PC-3 (cell line): ENCODE measurements at regions not wholly inside any gene's neighbourhood (a gene's known extent, or its start where the extent isn't known, plus 50 kb on each side); places are given as distances from the start of the nearest gene placed in this dataset.

Experiments used
- EZH2 ChIP-seq: fragments of 300-600 bp; sonication (generic); IDR thresholded peaks from one replicate; pipeline ENCODE4 v1.6.1; 2017; ENCODE audit warnings: antibody characterized with exemption, mild to moderate bottlenecking, low read length; ENCODE audit not compliant: unreplicated experiment
- EZH2phosphoT487 ChIP-seq: fragments of 300-600 bp; sonication (generic); IDR thresholded peaks from 2 replicates; pipeline ENCODE4 v1.6.1; 2018; ENCODE audit warnings: mild to moderate bottlenecking, antibody characterized with exemption, low read length, borderline replicate concordance
- TF ChIP-seq, protein P1 (sequence below): fragments of 300-600 bp; sonication (generic); conservative IDR thresholded peaks from 2 replicates; pipeline ENCODE4 v1.5.1; 2017; ENCODE audit warnings: antibody characterized with exemption, low read depth, mild to moderate bottlenecking, low read length

DNA sequence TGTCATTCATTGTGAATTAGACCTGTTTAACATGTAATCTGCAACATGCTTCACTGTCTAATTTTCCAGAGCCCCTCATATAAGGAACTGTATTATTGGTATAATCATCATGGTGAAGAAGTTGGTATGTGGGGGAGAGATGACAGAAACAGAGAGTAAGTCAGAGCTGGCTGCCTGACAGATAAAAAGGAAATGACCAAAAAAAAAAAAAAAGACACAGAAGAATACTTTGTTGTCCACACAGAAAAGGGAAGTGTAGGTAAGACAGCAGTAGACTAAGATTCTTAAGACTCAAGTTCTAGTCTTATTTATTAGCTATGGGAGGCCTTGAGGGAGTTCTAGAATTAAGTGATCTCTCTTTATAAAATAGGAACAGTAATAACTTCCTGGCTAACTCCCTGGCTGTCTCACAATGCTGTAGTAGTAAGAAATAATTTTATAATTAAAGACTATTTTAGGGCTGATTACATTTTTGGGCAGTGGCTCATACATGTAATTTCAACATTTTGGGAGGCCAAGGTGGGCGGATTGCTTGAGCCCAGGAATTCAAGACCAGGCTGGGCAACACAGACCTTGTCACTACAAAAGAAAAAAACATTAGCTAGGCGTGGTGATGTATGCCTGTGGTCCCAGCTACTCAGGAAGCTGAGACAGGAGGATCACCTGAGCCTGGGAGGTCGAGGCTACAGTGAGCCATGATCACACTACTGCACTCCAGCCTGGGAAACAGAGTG is 102.5 kb downstream of the PRL start:
- TF ChIP-seq, protein P1, sequence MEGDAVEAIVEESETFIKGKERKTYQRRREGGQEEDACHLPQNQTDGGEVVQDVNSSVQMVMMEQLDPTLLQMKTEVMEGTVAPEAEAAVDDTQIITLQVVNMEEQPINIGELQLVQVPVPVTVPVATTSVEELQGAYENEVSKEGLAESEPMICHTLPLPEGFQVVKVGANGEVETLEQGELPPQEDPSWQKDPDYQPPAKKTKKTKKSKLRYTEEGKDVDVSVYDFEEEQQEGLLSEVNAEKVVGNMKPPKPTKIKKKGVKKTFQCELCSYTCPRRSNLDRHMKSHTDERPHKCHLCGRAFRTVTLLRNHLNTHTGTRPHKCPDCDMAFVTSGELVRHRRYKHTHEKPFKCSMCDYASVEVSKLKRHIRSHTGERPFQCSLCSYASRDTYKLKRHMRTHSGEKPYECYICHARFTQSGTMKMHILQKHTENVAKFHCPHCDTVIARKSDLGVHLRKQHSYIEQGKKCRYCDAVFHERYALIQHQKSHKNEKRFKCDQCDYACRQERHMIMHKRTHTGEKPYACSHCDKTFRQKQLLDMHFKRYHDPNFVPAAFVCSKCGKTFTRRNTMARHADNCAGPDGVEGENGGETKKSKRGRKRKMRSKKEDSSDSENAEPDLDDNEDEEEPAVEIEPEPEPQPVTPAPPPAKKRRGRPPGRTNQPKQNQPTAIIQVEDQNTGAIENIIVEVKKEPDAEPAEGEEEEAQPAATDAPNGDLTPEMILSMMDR: no peak
- TF ChIP-seq EZH2: no peak
- TF ChIP-seq EZH2phosphoT487: no peak
